Upper lobe of left lung (tissue), 6 donors: ENCODE measurements at regions not wholly inside any gene's neighbourhood (a gene's known extent, or its start where the extent isn't known, plus 50 kb on each side); places are given as distances from the start of the nearest gene placed in this dataset.

ENCODE experiments used
- ATAC-seq, 2 donors: fragments of 200-7000 bp; cut with Tn5 transposase; one replicate each; pipeline ENCODE4 v1.9.1; 2022; ENCODE audit warnings: mild to moderate bottlenecking in 2 of 2, moderate library complexity in 2 of 2; ENCODE audit not compliant: low FRiP score in 2 of 2
- DNase-seq, 2 donors: peaks; one replicate each; pipeline ENCODE4 v3.0.0-alpha.2; 2019 to 2020
- H3K27ac ChIP-seq, 4 donors: fragments of 200-600 bp; sonication (generic); one replicate each; pipeline ENCODE4 v1.5.1; 2016 to 2019
- H3K27me3 ChIP-seq, 4 donors: fragments of 200-600 bp; sonication (generic); one replicate each; pipeline ENCODE4 v1.5.1; 2017 to 2019
- H3K36me3 ChIP-seq, 4 donors: fragments of 200-600 bp; sonication (generic); one replicate each; pipeline ENCODE4 v1.5.1; 2016 to 2019
- H3K4me1 ChIP-seq, 4 donors: fragments of 200-600 bp; sonication (generic); one replicate each; pipeline ENCODE4 v1.5.1; 2018 to 2019
- H3K4me3 ChIP-seq, 4 donors: fragments of 200-600 bp; sonication (generic); one replicate each; pipeline ENCODE4 v1.5.1; 2017 to 2019; ENCODE audit warnings: mild to moderate bottlenecking in 2 of 4, moderate library complexity in 1 of 4
- H3K9me3 ChIP-seq, 4 donors: fragments of 200-600 bp; sonication (generic); one replicate each; pipeline ENCODE4 v1.5.1; 2018 to 2019
- EP300 ChIP-seq, 4 donors: sonication (generic); formaldehyde crosslinking; IDR thresholded peaks; one replicate each; pipeline ENCODE4 v1.5.1; 2017; ENCODE audit warnings: antibody characterized with exemption in 4 of 4, control low read depth in 2 of 4
- POLR2A ChIP-seq, 4 donors: fragments of 450-650 bp; IDR thresholded peaks; one replicate each; pipeline ENCODE4 v1.5.1; 2016 to 2017; ENCODE audit warnings: antibody characterized with exemption in 4 of 4, mild to moderate bottlenecking in 2 of 4
- POLR2AphosphoS5 ChIP-seq, 2 donors: sonication (generic); formaldehyde crosslinking; IDR thresholded peaks; one replicate each; pipeline ENCODE4 v1.5.1; 2017; ENCODE audit warnings: antibody characterized with exemption in 2 of 2
- WGBS, 2 donors: methylation state at CpG; one replicate each; pipeline ENCODE4 v1.1.5; 2017 to 2018; 5-methylcytosine and 5-hydroxymethylcytosine counted together
- TF ChIP-seq, protein P1 (sequence below), 6 experiments: fragments of 450-650 bp in 4 of 6; fragments of 200-600 bp in 2 of 6; sonication (generic) in 2 of 6; IDR thresholded peaks; one replicate each; pipeline ENCODE4 v1.5.1; 2016 to 2019; ENCODE audit warnings: antibody characterized with exemption in 6 of 6
- donor health status: DM: no; HTN: no; CAD: no; lungs with moderate emphysema.
- donor health status: DM: no; HTN: yes; CAD: no; lungs with severe emphysema.

DNA sequence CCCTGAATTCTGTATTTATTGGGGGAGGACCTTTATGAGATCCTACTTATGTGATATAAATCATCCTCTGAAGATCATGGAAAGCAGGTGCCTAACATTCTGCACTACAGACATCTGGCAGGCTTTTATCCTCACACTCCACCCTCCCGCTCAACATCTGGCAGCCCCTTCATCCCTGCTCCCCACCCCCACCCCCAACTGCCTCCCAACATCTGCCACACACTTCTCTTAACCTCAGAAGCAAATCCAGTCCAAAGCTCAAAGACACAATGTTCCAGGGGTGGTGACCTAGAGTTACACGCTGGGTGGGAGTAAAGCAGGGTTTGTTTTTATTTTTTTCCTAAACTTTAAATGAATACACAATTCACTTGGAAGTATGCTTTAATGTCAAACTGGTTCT lies 184.5 kb upstream of the ATP11B start:
- ATAC-seq (no peak), DNase-seq (no peak)
- no peaks in the 10 kb centered on the region for H3K27me3 ChIP-seq
- WGBS, 2 donors, result 65 to 70% methylated on average over 2 of the region's 2 CpGs
- H3K27ac ChIP-seq, result no peak overlapping the region
- no peak for TF ChIP-seq EP300 (IDR thresholded peaks at IDR 0.05)
- TF ChIP-seq POLR2A (IDR thresholded peaks at IDR 0.05), result no peak
- no peak for TF ChIP-seq POLR2AphosphoS5 (IDR thresholded peaks at IDR 0.05)
- H3K4me3 ChIP-seq, result no peak overlapping the region
- no peaks in the 10 kb centered on the region for H3K36me3 ChIP-seq
- H3K4me1 ChIP-seq, result no peaks in the 10 kb centered on the region
- H3K9me3 ChIP-seq, result no peaks in the 10 kb centered on the region

DNA sequence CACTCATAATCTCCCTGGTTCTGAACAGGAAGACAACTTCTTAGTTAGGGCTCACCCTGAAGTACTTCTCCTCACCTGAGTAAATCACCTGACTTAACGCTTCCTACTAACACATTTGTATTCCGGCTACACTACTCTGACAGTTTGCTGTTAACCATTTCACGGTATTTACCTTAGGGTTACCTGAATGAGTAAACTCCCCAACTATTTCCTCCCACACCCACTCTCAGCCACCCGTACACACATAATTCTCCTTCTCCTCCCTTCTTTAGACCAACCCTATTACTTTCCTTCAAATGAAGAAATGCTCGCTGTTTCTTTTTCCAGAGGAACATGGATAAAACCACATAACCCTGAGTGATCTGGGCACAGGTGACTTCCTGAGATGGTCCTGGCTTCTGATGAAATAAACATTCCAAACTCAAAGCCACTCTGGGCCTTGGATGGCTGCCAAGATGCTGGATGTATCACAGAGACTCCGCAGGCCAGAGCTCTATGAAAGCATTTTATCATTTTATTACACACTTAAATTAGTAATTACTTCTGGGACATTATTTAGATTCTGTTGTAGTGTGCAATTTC lies 183.6 kb upstream of the ATP11B start:
- TF ChIP-seq EP300 (IDR thresholded peaks at IDR 0.05) (no peak), POLR2A (IDR thresholded peaks at IDR 0.05) (no peak), POLR2AphosphoS5 (IDR thresholded peaks at IDR 0.05) (no peak)
- TF ChIP-seq, protein P1, sequence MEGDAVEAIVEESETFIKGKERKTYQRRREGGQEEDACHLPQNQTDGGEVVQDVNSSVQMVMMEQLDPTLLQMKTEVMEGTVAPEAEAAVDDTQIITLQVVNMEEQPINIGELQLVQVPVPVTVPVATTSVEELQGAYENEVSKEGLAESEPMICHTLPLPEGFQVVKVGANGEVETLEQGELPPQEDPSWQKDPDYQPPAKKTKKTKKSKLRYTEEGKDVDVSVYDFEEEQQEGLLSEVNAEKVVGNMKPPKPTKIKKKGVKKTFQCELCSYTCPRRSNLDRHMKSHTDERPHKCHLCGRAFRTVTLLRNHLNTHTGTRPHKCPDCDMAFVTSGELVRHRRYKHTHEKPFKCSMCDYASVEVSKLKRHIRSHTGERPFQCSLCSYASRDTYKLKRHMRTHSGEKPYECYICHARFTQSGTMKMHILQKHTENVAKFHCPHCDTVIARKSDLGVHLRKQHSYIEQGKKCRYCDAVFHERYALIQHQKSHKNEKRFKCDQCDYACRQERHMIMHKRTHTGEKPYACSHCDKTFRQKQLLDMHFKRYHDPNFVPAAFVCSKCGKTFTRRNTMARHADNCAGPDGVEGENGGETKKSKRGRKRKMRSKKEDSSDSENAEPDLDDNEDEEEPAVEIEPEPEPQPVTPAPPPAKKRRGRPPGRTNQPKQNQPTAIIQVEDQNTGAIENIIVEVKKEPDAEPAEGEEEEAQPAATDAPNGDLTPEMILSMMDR (IDR thresholded peaks at IDR 0.05), result no peak
- Histone ChIP-seq H3K27me3 (no peaks in the 10 kb centered on the region), H3K9me3 (no peaks in the 10 kb centered on the region), H3K36me3 (no peaks in the 10 kb centered on the region), H3K4me1 (no peaks in the 10 kb centered on the region), H3K4me3 (no peak overlapping the region), H3K27ac (no peak overlapping the region)
- DNase-seq (peak in 1 of 2 donors; percentile 52), ATAC-seq (peak; percentile 45 to 55)
- 63 to 65% methylated on average over 6 of the region's 6 CpGs for WGBS, 2 donors

DNA sequence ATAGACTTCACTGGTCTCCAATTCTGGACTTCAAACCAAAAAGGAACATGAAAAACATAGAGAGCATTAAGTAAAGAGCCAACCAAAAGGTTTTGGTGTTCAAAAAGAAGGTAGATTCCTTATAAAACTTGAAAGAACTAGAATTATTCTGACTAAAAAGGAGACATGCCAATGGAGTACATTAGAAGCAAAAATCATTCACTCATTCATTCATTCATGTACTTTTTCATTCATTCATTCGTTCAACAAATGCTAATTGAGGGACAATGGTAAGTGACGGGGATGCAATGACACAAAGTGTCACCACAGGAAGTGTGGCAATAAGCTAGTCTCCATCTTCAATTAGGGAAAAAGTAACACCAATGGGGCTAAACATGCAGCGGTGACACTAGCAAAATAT lies 181.0 kb upstream of the ATP11B start:
- no peak overlapping the region for H3K4me3 ChIP-seq
- no peaks in the 10 kb centered on the region for H3K9me3 ChIP-seq

DNA sequence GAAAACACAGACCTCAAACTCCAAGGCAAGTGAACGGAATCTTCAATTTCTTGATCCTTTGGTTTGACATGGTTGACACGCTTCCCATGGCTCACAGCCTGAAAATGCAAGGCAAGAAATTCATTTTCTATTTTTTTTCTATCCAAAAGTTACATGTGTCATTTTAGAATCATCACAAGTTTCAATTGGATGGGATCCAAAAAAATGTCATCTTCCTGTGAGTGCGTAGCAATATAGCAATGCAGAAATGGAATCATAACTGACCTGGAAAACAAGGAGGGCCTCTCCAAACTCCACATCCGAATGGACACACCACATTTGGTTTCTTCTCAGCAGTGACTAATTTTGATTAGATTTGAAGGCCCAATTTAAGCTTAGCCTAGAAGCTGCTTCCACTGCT lies 175.8 kb upstream of the ATP11B start:
- H3K4me3 ChIP-seq, result no peak overlapping the region
- ATAC-seq, result no peak
- H3K4me1 ChIP-seq, result no peaks in the 10 kb centered on the region
- H3K36me3 ChIP-seq, result no peaks in the 10 kb centered on the region
- 77 to 86% methylated on average over 4 of the region's 4 CpGs for WGBS, 2 donors
- H3K27me3 ChIP-seq, result no peaks in the 10 kb centered on the region
- TF ChIP-seq POLR2AphosphoS5 (IDR thresholded peaks at IDR 0.05), result no peak
- no peak for TF ChIP-seq POLR2A (IDR thresholded peaks at IDR 0.05)
- TF ChIP-seq, protein P1 (IDR thresholded peaks at IDR 0.05), result no peak
- TF ChIP-seq EP300 (IDR thresholded peaks at IDR 0.05), result no peak
- no peak for DNase-seq
- H3K27ac ChIP-seq, result no peak overlapping the region
- no peaks in the 10 kb centered on the region for H3K9me3 ChIP-seq

More for the DNA sequence above, 181.0 kb upstream of the ATP11B start:
- H3K36me3 ChIP-seq, result no peaks in the 10 kb centered on the region
- DNase-seq (no peak), ATAC-seq (no peak)
- H3K4me1 ChIP-seq, result no peaks in the 10 kb centered on the region
- no peak overlapping the region for H3K27ac ChIP-seq
- WGBS, 2 donors, result 83 to 85% methylated on average over 3 of the region's 3 CpGs
- H3K27me3 ChIP-seq, result no peaks in the 10 kb centered on the region
- no peak for TF ChIP-seq POLR2AphosphoS5 (IDR thresholded peaks at IDR 0.05)
- no peak for TF ChIP-seq POLR2A (IDR thresholded peaks at IDR 0.05)
- TF ChIP-seq EP300 (IDR thresholded peaks at IDR 0.05), result no peak
- TF ChIP-seq, protein P1 (IDR thresholded peaks at IDR 0.05), result no peak

DNA sequence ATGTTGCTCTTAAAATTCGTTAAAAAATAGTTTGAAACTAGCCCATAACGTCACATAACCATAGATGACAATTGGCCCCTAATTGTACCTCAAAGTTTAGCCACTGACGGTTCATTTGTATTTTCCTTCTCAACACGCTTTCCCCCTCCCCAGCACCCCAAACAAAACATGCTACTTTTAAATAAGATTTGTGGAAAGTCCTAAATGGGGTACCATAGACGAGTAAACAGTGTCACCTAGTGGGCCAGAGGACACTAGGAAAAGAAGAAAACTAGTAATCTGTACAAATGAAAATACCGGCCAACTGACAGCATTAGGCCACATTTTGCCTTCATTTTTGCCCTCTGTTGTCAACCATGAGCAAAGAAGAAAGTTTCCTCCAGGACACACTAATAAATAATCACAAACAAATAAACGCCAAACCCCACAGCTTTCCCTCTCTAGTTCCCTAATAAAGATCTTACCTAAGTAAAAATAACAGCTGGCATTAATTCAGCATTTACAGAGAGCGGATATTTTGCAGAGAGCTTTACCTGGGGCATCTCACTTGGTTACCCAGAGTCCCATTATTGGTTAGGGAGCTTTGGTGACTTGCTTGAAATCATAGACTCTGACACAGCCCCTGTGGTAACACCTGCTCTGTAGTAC lies 175.1 kb upstream of the ATP11B start:
- TF ChIP-seq, protein P1 (IDR thresholded peaks at IDR 0.05), result peak in 2 of 6 experiments; percentile 14 to 33
- TF ChIP-seq POLR2A (IDR thresholded peaks at IDR 0.05) (no peak), EP300 (IDR thresholded peaks at IDR 0.05) (no peak), POLR2AphosphoS5 (IDR thresholded peaks at IDR 0.05) (no peak)
- Histone ChIP-seq H3K27ac (no peak overlapping the region), H3K4me1 (no peaks in the 10 kb centered on the region), H3K36me3 (no peaks in the 10 kb centered on the region), H3K27me3 (no peaks in the 10 kb centered on the region), H3K4me3 (no peak overlapping the region), H3K9me3 (no peaks in the 10 kb centered on the region)
- 46 to 47% methylated on average over 8 of the region's 8 CpGs for WGBS, 2 donors
- no peak for ATAC-seq
- no peak for DNase-seq
